Stimulated activated naive CD8-positive, alpha-beta T cell treated with anti-CD3 and anti-CD28 coated beads, Interleukin-15, Interleukin-2, amounts not matched to agents 100 ng/mL and 50 ng/mL, for 24 hours (primary cell): ENCODE measurements at regions not wholly inside any gene's neighbourhood (a gene's known extent, or its start where the extent isn't known, plus 50 kb on each side); places are given as distances from the start of the nearest gene placed in this dataset.
"Not testable (repeated sequence)": the region's sequence is repeated elsewhere in the genome, so short reads cannot be mapped to it uniquely, and the experiment has no call there.

Experiments used
- H3K27ac Mint-ChIP-seq: one replicate; pipeline ENCODE4 v1.8.0; 2021; ENCODE audit warnings: mild to moderate bottlenecking, mixed read lengths
- H3K27me3 Mint-ChIP-seq: one replicate; pipeline ENCODE4 v1.8.0; 2021; ENCODE audit warnings: mixed read lengths
- H3K36me3 Mint-ChIP-seq: one replicate; pipeline ENCODE4 v1.8.0; 2021; ENCODE audit warnings: low read depth, mixed read lengths
- H3K4me1 Mint-ChIP-seq: one replicate; pipeline ENCODE4 v1.8.0; 2021; ENCODE audit warnings: low read depth, mixed read lengths
- H3K4me3 Mint-ChIP-seq: one replicate; pipeline ENCODE4 v1.8.0; 2021; ENCODE audit warnings: mild to moderate bottlenecking, mixed read lengths
- H3K9me3 Mint-ChIP-seq: one replicate; pipeline ENCODE4 v1.8.0; 2021; ENCODE audit warnings: mixed read lengths

- not testable (repeated sequence) for H3K27ac Mint-ChIP-seq, H3K27me3 Mint-ChIP-seq, H3K4me3 Mint-ChIP-seq, H3K9me3 Mint-ChIP-seq, H3K4me1 Mint-ChIP-seq, H3K36me3 Mint-ChIP-seq
Observed at GRCh38 chr22:27607750-27608149, 193.8 kb downstream of the MN1 start.

- peaks cover 3% of the 10 kb centered on the region for H3K4me1 Mint-ChIP-seq
- no peak overlapping the region for H3K4me3 Mint-ChIP-seq
- no peaks in the 10 kb centered on the region for H3K36me3 Mint-ChIP-seq
- no peaks in the 10 kb centered on the region for H3K9me3 Mint-ChIP-seq
- H3K27ac Mint-ChIP-seq, result no peak overlapping the region
- H3K27me3 Mint-ChIP-seq, result peaks cover 16% of the 10 kb centered on the region
Observed at GRCh38 chr22:27609451-27609888, 192.1 kb downstream of the MN1 start.

- not testable (repeated sequence) for H3K4me1 Mint-ChIP-seq, H3K36me3 Mint-ChIP-seq, H3K27ac Mint-ChIP-seq, H3K4me3 Mint-ChIP-seq, H3K9me3 Mint-ChIP-seq
- H3K27me3 Mint-ChIP-seq, result peaks cover 22% of the 10 kb centered on the region
Observed at GRCh38 chr22:27610164-27610563, 191.4 kb downstream of the MN1 start.

- no peak overlapping the region for H3K27ac Mint-ChIP-seq
- no peaks in the 10 kb centered on the region for H3K36me3 Mint-ChIP-seq
- no peaks in the 10 kb centered on the region for H3K9me3 Mint-ChIP-seq
- H3K4me3 Mint-ChIP-seq, result no peak overlapping the region
- H3K4me1 Mint-ChIP-seq, result peaks cover 3% of the 10 kb centered on the region
- H3K27me3 Mint-ChIP-seq, result peaks cover 27% of the 10 kb centered on the region
Observed at GRCh38 chr22:27610863-27611786, 190.4 kb downstream of the MN1 start.

GRCh38 chr22:27612115-27612514 lies 189.4 kb downstream of the MN1 start:
- Mint-ChIP-seq H3K9me3 (no peaks in the 10 kb centered on the region), H3K4me1 (peaks cover 3% of the 10 kb centered on the region), H3K27me3 (peaks cover 27% of the 10 kb centered on the region), H3K27ac (no peak overlapping the region), H3K4me3 (no peak overlapping the region), H3K36me3 (no peaks in the 10 kb centered on the region)

GRCh38 chr22:27613099-27614005 lies 188.2 kb downstream of the MN1 start:
- Mint-ChIP-seq H3K4me1 (peaks cover 3% of the 10 kb centered on the region), H3K9me3 (no peaks in the 10 kb centered on the region), H3K27me3 (peaks cover 27% of the 10 kb centered on the region), H3K36me3 (no peaks in the 10 kb centered on the region), H3K27ac (no peak overlapping the region), H3K4me3 (no peak overlapping the region)

- H3K4me3 Mint-ChIP-seq, result no peak overlapping the region
- H3K27me3 Mint-ChIP-seq, result peaks cover 27% of the 10 kb centered on the region
- no peak overlapping the region for H3K27ac Mint-ChIP-seq
- H3K36me3 Mint-ChIP-seq, result no peaks in the 10 kb centered on the region
- no peaks in the 10 kb centered on the region for H3K9me3 Mint-ChIP-seq
- peaks cover 3% of the 10 kb centered on the region for H3K4me1 Mint-ChIP-seq
Observed at GRCh38 chr22:27614006-27614649, 187.4 kb downstream of the MN1 start.

- Mint-ChIP-seq H3K4me3 (no peak overlapping the region), H3K36me3 (no peaks in the 10 kb centered on the region), H3K9me3 (no peaks in the 10 kb centered on the region), H3K27ac (no peak overlapping the region), H3K4me1 (peaks cover 3% of the 10 kb centered on the region), H3K27me3 (peaks cover 27% of the 10 kb centered on the region)
Observed at GRCh38 chr22:27614650-27615007, 186.9 kb downstream of the MN1 start.

GRCh38 chr22:27615408-27615807 lies 186.1 kb downstream of the MN1 start:
- H3K9me3 Mint-ChIP-seq, result no peaks in the 10 kb centered on the region
- no peaks in the 10 kb centered on the region for H3K36me3 Mint-ChIP-seq
- no peak overlapping the region for H3K27ac Mint-ChIP-seq
- H3K27me3 Mint-ChIP-seq, result peaks cover 27% of the 10 kb centered on the region
- H3K4me3 Mint-ChIP-seq, result no peak overlapping the region
- peaks cover 3% of the 10 kb centered on the region for H3K4me1 Mint-ChIP-seq

- Mint-ChIP-seq H3K36me3 (no peaks in the 10 kb centered on the region), H3K4me1 (peaks cover 3% of the 10 kb centered on the region), H3K9me3 (no peaks in the 10 kb centered on the region), H3K27me3 (peaks cover 27% of the 10 kb centered on the region), H3K27ac (no peak overlapping the region), H3K4me3 (no peak overlapping the region)
Observed at GRCh38 chr22:27616033-27616432, 185.5 kb downstream of the MN1 start.

GRCh38 chr22:27617214-27617881 lies 184.2 kb downstream of the MN1 start:
- Mint-ChIP-seq H3K27me3 (peaks cover 26% of the 10 kb centered on the region), H3K4me1 (peaks cover 3% of the 10 kb centered on the region), H3K9me3 (no peaks in the 10 kb centered on the region), H3K4me3 (no peak overlapping the region), H3K36me3 (no peaks in the 10 kb centered on the region), H3K27ac (no peak overlapping the region)

- Mint-ChIP-seq H3K27me3 (peaks cover under 1% of the 10 kb centered on the region), H3K4me1 (no peaks in the 10 kb centered on the region), H3K36me3 (no peaks in the 10 kb centered on the region), H3K4me3 (no peak overlapping the region), H3K9me3 (no peaks in the 10 kb centered on the region), H3K27ac (no peak overlapping the region)
Observed at GRCh38 chr22:27620367-27621154, 181.0 kb downstream of the MN1 start.

GRCh38 chr22:27621486-27622070 lies 180.0 kb downstream of the MN1 start:
- Mint-ChIP-seq H3K36me3 (no peaks in the 10 kb centered on the region), H3K9me3 (no peaks in the 10 kb centered on the region), H3K4me1 (no peaks in the 10 kb centered on the region), H3K27me3 (no peaks in the 10 kb centered on the region), H3K4me3 (no peak overlapping the region), H3K27ac (no peak overlapping the region)
